ENCODE measurements at regions not wholly inside any gene's neighbourhood (a gene's known extent, or its start where the extent isn't known, plus 50 kb on each side); places are given as distances from the start of the nearest gene placed in this dataset.
A peak's percentile ranks its signal among the peaks of the same experiment; 100 is the strongest.
"Not testable (repeated sequence)": the region's sequence is repeated elsewhere in the genome, so short reads cannot be mapped to it uniquely, and the experiment has no call there.

- Histone ChIP-seq H4K20me1 (no peaks in the 10 kb centered on the region), H3K9me3 (peaks cover 3% of the 10 kb centered on the region; the same call in 1 of the 2 replicates), H3K4me2 (no peak overlapping the region), H3K4me3 (no peak overlapping the region), H3K36me3 (no peaks in the 10 kb centered on the region), H3K9ac (no peak overlapping the region), H3K27me3 (no peaks in the 10 kb centered on the region), H3K4me1 (peaks cover 25% of the 10 kb centered on the region), H3K27ac (no peak overlapping the region)
- TF ChIP-seq Cebpa-rat (IDR thresholded peaks at IDR 0.05), result no peak
Observed at GRCh38 chr12:127820846-127821245, 446.1 kb upstream of the TMEM132C start.

DNA sequence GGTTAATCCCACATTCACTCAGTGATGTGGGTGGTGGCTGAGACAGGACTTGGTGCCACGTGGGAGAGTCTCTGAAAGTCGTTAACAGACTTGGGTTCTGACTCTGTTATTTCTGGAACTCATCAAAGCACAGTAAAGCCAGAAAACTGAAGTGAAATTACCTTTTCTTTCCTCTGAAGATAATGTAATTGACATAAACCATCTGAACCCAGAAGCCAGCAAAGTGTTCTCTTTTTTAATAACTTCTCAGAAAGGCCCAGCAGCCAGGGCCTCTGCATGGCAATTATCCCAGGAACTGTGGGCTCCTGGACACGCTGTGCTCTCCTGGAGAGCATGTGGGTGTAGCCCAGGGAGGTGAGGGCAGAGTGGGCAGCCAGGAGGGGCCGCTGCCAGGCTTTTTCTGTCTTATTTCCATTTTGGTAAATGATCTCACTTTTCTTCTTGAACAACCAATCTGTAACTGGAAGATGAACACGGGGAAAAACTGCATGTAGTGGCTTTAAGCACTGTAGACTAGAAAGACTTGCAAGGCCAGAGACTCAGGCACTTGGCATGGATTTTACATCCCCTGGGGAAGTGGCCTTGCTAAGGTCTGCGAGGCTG, 444.1 kb upstream of the TMEM132C start:
- no peaks in the 10 kb centered on the region for H3K36me3 ChIP-seq
- no peaks in the 10 kb centered on the region for H4K20me1 ChIP-seq
- H3K27ac ChIP-seq, result no peak overlapping the region
- no peak overlapping the region for H3K4me3 ChIP-seq
- no peak overlapping the region for H3K9ac ChIP-seq
- H3K9me3 ChIP-seq, result peaks cover 18% of the 10 kb centered on the region
- H3K4me2 ChIP-seq, result peak overlapping the region; percentile 35; the same call in 1 of the 2 replicates
- TF ChIP-seq Cebpa-rat (IDR thresholded peaks at IDR 0.05), result no peak
- H3K4me1 ChIP-seq, result peaks cover 25% of the 10 kb centered on the region
- no peaks in the 10 kb centered on the region for H3K27me3 ChIP-seq

GRCh38 chr12:127823801-127824200, 443.2 kb upstream of the TMEM132C start:
- no peak for TF ChIP-seq Cebpa-rat (IDR thresholded peaks at IDR 0.05)
- no peaks in the 10 kb centered on the region for H3K27me3 ChIP-seq
- peak overlapping the region; percentile 35 for H3K4me2 ChIP-seq
- H3K4me3 ChIP-seq, result no peak overlapping the region
- no peak overlapping the region for H3K9ac ChIP-seq
- H4K20me1 ChIP-seq, result no peaks in the 10 kb centered on the region
- no peak overlapping the region for H3K27ac ChIP-seq
- peaks cover 25% of the 10 kb centered on the region for H3K4me1 ChIP-seq
- peaks cover 18% of the 10 kb centered on the region for H3K9me3 ChIP-seq
- H3K36me3 ChIP-seq, result no peaks in the 10 kb centered on the region

GRCh38 chr12:127829281-127830064, 437.5 kb upstream of the TMEM132C start:
- Histone ChIP-seq H3K36me3 (no peaks in the 10 kb centered on the region), H3K4me2 (no peak overlapping the region), H3K4me1 (peaks cover 1% of the 10 kb centered on the region; the same call in 1 of the 2 replicates), H4K20me1 (no peaks in the 10 kb centered on the region), H3K9me3 (peaks cover 18% of the 10 kb centered on the region), H3K27ac (no peak overlapping the region), H3K27me3 (no peaks in the 10 kb centered on the region), H3K9ac (no peak overlapping the region), H3K4me3 (no peak overlapping the region)
- TF ChIP-seq Cebpa-rat (IDR thresholded peaks at IDR 0.05), result no peak

DNA sequence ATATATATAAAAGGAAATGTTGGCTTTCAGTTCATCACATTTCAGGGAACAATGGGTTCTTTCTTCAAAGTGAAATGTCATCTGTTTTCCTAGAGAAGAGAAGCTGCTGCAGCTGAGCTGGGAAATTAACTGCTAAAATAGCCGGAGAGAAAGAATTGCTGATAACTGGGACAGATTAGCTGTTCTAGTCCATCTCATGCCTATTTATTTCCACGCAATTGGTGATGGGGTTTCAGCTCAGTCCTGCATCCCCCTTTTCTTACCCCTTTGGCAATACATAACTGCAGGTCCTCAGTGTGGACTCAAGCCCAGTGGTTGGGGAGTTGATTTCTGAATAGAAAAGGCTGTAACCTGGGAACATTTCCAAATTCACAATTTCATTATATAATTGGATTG, 436.9 kb upstream of the TMEM132C start:
- H3K4me1 ChIP-seq, result no peaks in the 10 kb centered on the region
- no peak overlapping the region for H3K27ac ChIP-seq
- peaks cover 18% of the 10 kb centered on the region for H3K9me3 ChIP-seq
- no peak overlapping the region for H3K4me2 ChIP-seq
- H3K36me3 ChIP-seq, result no peaks in the 10 kb centered on the region
- no peak overlapping the region for H3K4me3 ChIP-seq
- no peak for TF ChIP-seq Cebpa-rat (IDR thresholded peaks at IDR 0.05)
- no peak overlapping the region for H3K9ac ChIP-seq
- H4K20me1 ChIP-seq, result no peaks in the 10 kb centered on the region
- no peaks in the 10 kb centered on the region for H3K27me3 ChIP-seq

DNA sequence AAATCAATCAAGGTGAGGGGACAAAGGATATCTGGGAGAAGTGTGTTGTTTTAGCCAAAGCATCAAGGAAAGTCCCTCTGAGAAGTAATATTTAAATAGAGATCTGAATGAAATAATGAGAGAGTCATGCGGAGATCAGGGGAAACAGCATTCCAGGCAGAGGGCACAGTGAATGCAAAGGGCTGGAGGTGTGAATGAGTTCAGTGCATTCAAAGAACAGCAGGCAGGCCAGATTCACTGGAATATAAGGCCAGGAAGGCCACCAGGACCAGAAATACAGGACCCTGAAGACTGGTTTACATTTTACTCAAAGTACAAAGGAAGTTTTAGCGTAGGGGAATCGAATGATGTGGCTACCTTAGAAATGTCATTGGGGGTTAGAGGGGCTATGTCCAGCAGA, 436.2 kb upstream of the TMEM132C start:
- Histone ChIP-seq H3K4me2 (no peak overlapping the region), H3K9ac (no peak overlapping the region), H3K4me3 (no peak overlapping the region), H3K36me3 (no peaks in the 10 kb centered on the region), H3K27ac (no peak overlapping the region), H4K20me1 (no peaks in the 10 kb centered on the region), H3K4me1 (no peaks in the 10 kb centered on the region), H3K9me3 (peaks cover 16% of the 10 kb centered on the region), H3K27me3 (no peaks in the 10 kb centered on the region)
- TF ChIP-seq Cebpa-rat (IDR thresholded peaks at IDR 0.05), result no peak

DNA sequence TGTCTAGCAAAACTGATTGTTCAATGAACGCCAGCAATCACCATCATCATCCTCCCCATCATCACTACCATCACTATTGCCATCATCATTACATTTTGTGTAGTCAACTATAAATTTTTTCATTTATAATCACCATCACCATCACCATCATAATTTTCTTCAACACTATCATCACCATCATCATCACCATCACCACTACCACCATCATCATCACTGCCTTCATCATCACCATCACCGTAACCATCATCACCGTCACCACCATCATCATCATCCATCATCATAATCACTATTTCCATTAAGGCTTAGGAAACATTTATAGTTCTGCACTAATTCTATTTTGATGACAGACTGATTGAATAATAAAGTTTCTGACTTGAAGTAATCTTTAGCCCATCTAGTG, 434.8 kb upstream of the TMEM132C start:
- H3K4me1 ChIP-seq, result no peaks in the 10 kb centered on the region
- no peaks in the 10 kb centered on the region for H4K20me1 ChIP-seq
- no peak overlapping the region for H3K4me3 ChIP-seq
- no peak for TF ChIP-seq Cebpa-rat (IDR thresholded peaks at IDR 0.05)
- no peaks in the 10 kb centered on the region for H3K27me3 ChIP-seq
- H3K4me2 ChIP-seq, result no peak overlapping the region
- no peak overlapping the region for H3K27ac ChIP-seq
- H3K9ac ChIP-seq, result no peak overlapping the region
- H3K36me3 ChIP-seq, result no peaks in the 10 kb centered on the region
- H3K9me3 ChIP-seq, result 0 out of 2 replicates have a peak, but pooled peaks cover 2% of the 10 kb centered on the region

- not testable (repeated sequence) for H3K27ac ChIP-seq, H3K4me2 ChIP-seq, H4K20me1 ChIP-seq, H3K27me3 ChIP-seq, H3K36me3 ChIP-seq, H3K9ac ChIP-seq, H3K4me1 ChIP-seq, H3K9me3 ChIP-seq, H3K4me3 ChIP-seq
Observed at GRCh38 chr12:127836802-127837201, 430.2 kb upstream of the TMEM132C start.

GRCh38 chr12:127857661-127858060, 409.3 kb upstream of the TMEM132C start:
- Histone ChIP-seq H3K9me3 (peaks cover 6% of the 10 kb centered on the region), H3K36me3 (no peaks in the 10 kb centered on the region), H3K4me2 (no peak overlapping the region), H3K27ac (no peak overlapping the region), H3K9ac (no peak overlapping the region), H3K4me3 (no peak overlapping the region), H3K4me1 (peaks cover 25% of the 10 kb centered on the region), H3K27me3 (no peaks in the 10 kb centered on the region), H4K20me1 (no peaks in the 10 kb centered on the region)
- no peak for TF ChIP-seq Cebpa-rat (IDR thresholded peaks at IDR 0.05)

- Histone ChIP-seq H3K4me1 (peaks cover 8% of the 10 kb centered on the region; the same call in 1 of the 2 replicates), H3K9me3 (peaks cover 20% of the 10 kb centered on the region), H4K20me1 (no peaks in the 10 kb centered on the region), H3K27me3 (no peaks in the 10 kb centered on the region), H3K4me2 (no peak overlapping the region), H3K36me3 (no peaks in the 10 kb centered on the region), H3K4me3 (no peak overlapping the region), H3K9ac (no peak overlapping the region), H3K27ac (no peak overlapping the region)
- TF ChIP-seq Cebpa-rat (IDR thresholded peaks at IDR 0.05), result no peak
Observed at GRCh38 chr12:127860536-127860935, 406.4 kb upstream of the TMEM132C start.
